Effector memory CD4-positive, alpha-beta T cell (primary cell): ENCODE measurements at regions not wholly inside any gene's neighbourhood (a gene's known extent, or its start where the extent isn't known, plus 50 kb on each side); places are given as distances from the start of the nearest gene placed in this dataset.

ENCODE experiments used
- DNase-seq, 3 donors: peaks; one replicate each; pipeline ENCODE4 v3.0.0-alpha.2; 2020
- H3K27ac ChIP-seq: 2 replicates; pipeline ENCODE4 v1.7.0; 2013; ENCODE audit warnings: mild to moderate bottlenecking, low read length, moderate library complexity; ENCODE audit not compliant: insufficient read depth, poor library complexity, severe bottlenecking
- H3K27me3 ChIP-seq: replicated peaks from 2 replicates; pipeline ENCODE4 v1.7.0; 2013; ENCODE audit warnings: mild to moderate bottlenecking, low read length; ENCODE audit not compliant: insufficient read depth, control insufficient read depth, poor library complexity, severe bottlenecking
- H3K36me3 ChIP-seq: 2 replicates; pipeline ENCODE4 v1.7.0; 2013; ENCODE audit warnings: mild to moderate bottlenecking, low read length, moderate library complexity; ENCODE audit not compliant: control insufficient read depth, insufficient read depth
- H3K4me1 ChIP-seq: 2 replicates; pipeline ENCODE4 v1.7.0; 2013; ENCODE audit warnings: low read length, mild to moderate bottlenecking; ENCODE audit not compliant: control insufficient read depth, insufficient read depth, poor library complexity, severe bottlenecking
- H3K4me3 ChIP-seq: 2 replicates; pipeline ENCODE4 v1.7.0; 2013; ENCODE audit warnings: low read length, low read depth, mild to moderate bottlenecking; ENCODE audit not compliant: insufficient read depth, poor library complexity, severe bottlenecking
- H3K9me3 ChIP-seq: 2 replicates; pipeline ENCODE4 v1.7.0; 2013; ENCODE audit warnings: mild to moderate bottlenecking, low read length, moderate library complexity; ENCODE audit not compliant: control insufficient read depth

DNA sequence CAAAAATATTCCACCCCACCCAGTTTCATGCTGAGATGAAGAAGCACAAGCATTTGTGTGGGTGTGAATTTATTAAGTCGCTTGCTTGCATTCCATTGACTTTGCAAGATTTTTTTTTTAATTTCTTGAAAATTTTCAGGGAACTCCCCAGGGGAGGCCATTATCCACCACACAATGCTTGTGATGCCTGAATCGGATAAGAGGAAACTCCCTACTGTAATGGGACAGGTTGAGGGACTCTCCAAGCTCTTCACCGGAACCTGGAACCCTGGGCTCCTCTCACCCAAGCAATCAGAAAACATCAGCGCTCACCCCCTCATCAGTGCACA lies 153.6 kb upstream of the ZMIZ1 start:
- Histone ChIP-seq H3K4me1 (no peaks in the 10 kb centered on the region), H3K27ac (no peak overlapping the region), H3K27me3 (no peaks in the 10 kb centered on the region), H3K4me3 (no peak overlapping the region), H3K9me3 (no peaks in the 10 kb centered on the region), H3K36me3 (no peaks in the 10 kb centered on the region)
- DNase-seq = no peak

DNA sequence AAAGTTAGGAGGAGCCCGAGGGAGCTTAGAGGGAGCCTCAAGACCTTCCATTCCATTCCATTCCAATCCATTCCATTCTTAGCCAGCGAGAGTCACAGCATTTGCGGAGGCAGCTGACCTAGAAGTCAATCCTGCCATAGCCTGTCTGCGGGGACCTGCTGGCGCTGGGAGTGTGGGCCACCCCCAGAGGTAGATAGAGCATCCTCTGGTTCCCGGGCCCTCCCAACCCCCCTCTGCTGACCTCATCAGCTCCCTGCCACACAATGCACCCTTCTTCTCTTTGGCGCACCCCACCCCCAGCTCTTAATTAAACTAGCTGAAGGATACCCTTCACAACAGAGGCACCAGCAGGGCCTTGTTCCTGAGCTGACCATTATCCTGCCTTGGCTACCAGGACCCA lies 152.5 kb upstream of the ZMIZ1 start:
- Histone ChIP-seq H3K27ac (no peak overlapping the region), H3K9me3 (no peaks in the 10 kb centered on the region), H3K4me1 (no peaks in the 10 kb centered on the region), H3K27me3 (no peaks in the 10 kb centered on the region), H3K4me3 (no peak overlapping the region), H3K36me3 (no peaks in the 10 kb centered on the region)
- DNase-seq = no peak

DNA sequence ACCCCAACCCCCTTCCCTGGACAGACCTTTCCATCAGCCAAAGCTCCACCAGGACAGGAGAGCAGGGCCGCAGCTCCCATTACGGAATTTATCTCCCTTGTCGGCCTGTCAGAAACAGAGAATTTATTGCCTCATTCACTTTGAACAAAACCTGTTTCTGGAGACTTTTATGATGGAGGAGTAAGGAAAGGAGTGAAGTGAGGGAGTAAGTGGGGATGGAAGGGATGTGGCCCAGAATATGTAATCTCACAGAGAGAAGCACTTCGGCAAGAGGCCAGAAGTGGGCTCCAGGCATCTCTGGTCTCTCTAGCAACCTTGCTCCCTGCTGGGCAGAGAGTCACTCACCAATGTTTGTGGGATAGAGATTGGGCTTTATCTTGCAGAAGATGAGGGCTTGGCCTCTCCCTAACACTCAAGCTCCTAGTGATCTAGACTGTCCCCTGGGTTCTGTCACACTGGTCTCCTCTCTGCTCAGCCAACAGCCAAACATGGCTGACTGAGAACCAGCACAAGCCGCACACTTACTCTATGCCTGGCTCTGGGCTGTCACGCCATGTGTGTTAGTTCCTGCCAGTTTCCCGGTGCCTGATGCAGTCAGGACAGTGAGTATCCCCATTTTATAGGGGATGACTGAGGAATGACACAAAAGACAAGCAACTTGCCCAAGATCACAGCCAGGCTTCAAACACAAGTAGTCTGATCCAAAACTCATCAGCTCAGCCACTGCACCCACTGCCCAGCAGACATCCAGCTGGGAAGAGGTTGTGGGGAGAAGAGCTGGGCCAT lies 149.4 kb upstream of the ZMIZ1 start:
- no peak for DNase-seq
- H3K4me3 ChIP-seq = no peak overlapping the region

DNA sequence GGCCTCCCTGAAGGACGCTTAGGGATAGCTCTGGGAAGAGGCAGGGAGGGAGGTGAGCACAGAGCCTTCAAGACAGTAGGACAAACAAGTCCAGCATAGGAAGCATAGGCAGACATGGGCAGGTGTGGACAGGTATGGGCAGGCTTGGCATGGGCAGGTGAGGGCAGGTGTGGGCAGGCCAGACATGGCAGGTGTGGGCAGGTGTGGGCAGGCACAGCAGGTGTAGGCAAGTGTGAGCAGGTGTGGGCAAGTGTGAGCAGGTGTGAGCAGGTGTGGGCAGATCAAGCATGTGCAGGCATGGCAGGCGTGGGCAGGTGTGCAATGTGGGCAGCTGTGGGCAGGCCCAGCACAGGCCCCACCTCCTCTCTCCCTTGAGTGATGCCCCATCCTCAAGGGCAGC lies 148.8 kb upstream of the ZMIZ1 start:
- Histone ChIP-seq H3K27me3 (no peaks in the 10 kb centered on the region), H3K4me1 (no peaks in the 10 kb centered on the region), H3K27ac (no peak overlapping the region), H3K36me3 (no peaks in the 10 kb centered on the region), H3K4me3 (no peak overlapping the region), H3K9me3 (no peaks in the 10 kb centered on the region)
- DNase-seq = no peak

More for the DNA sequence above, 149.4 kb upstream of the ZMIZ1 start:
- Histone ChIP-seq H3K27me3 (no peaks in the 10 kb centered on the region), H3K9me3 (no peaks in the 10 kb centered on the region), H3K27ac (no peak overlapping the region), H3K36me3 (no peaks in the 10 kb centered on the region), H3K4me1 (no peaks in the 10 kb centered on the region)

DNA sequence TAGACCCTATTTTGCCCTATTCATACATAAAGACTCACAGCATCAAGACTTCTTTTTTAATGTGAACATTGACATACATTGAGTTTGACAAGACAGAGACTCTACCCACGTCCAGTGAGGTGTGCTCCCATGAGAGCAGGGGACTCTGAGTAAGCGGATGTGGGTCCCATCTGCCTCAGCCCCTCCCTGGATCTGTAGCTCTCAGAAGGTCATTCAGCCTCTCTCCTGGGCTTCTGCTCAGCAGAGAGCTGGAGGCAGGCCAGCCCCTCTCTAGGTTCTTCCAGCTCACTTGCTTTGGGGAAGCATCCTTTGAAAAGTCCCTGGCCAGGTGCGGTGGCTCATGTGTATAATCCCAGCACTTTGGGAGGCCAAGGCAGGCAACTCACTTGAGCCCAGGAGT lies 146.9 kb upstream of the ZMIZ1 start:
- DNase-seq = no peak
- no peaks in the 10 kb centered on the region for H3K27me3 ChIP-seq
- no peak overlapping the region for H3K27ac ChIP-seq
- H3K9me3 ChIP-seq = no peaks in the 10 kb centered on the region
- H3K36me3 ChIP-seq = no peaks in the 10 kb centered on the region
- no peaks in the 10 kb centered on the region for H3K4me1 ChIP-seq
- H3K4me3 ChIP-seq = no peak overlapping the region

DNA sequence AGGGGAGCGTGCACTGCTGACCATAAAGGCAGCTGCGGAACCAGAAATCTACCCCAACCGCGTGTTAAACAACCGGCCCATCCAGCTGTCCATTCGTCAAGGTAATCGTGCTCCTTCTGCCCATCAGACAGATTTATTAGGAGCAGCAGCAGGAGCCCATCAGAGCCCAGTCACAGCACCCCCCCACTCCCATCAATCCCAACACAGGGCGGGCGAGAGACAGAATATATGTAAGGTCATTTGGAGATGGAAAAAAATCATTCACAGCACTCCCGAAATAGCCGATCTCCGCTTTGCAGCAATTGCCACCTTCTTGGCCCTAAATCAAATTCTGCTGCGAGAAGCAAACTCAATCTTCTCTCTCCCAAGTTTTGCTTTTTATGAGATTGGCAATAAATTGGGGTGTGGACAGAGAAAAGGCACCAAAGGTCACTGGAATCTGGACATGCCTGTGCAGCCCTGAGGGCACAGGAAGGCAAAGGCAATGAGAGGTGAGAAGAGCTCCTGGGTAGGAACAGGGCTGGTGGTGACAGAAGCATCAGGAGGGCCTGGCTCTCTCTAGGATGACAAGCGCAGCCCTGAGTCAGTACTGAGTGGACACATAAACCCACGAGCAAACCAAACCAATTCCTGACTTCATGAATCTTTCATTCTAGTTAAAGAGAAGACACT lies 145.0 kb upstream of the ZMIZ1 start:
- Histone ChIP-seq H3K36me3 (no peaks in the 10 kb centered on the region), H3K27me3 (no peaks in the 10 kb centered on the region), H3K4me3 (no peak overlapping the region), H3K9me3 (no peaks in the 10 kb centered on the region), H3K27ac (no peak overlapping the region), H3K4me1 (no peaks in the 10 kb centered on the region)
- no peak for DNase-seq

DNA sequence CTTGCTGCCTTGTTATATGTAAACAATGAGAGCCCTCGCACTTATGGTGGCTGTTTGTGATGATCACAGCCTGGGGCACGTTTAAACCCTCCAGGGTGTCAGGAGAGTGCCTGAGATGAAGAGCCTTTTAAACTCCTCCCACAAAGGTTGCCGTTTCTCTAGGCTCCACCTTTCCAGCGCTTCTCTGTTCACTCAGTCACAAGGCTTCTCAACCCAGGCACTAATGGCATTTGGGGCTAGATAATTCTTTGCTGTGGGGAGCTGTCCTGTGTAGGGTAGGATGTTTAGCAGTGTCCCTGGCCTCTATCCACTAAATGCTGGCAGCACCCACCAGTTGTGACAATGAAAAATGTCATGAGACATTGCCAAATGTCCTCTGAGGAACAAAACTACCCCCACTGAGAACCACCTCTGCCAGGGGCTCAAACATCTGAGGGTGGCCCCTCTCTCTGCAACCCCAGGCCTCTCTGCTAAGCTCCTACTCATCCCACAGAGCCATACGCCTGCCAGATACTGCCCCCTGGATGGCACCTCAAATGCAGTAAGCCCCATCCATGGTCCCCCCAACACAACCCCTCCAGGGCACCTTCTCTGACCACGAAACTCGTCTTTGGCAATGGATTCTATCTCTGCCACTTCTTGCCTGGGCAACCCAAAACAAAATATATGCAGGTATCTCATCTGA lies 144.3 kb upstream of the ZMIZ1 start:
- H3K36me3 ChIP-seq = no peaks in the 10 kb centered on the region
- no peaks in the 10 kb centered on the region for H3K9me3 ChIP-seq
- H3K27ac ChIP-seq = no peak overlapping the region
- H3K27me3 ChIP-seq = no peaks in the 10 kb centered on the region
- DNase-seq = no peak
- H3K4me1 ChIP-seq = no peaks in the 10 kb centered on the region
- H3K4me3 ChIP-seq = no peak overlapping the region

DNA sequence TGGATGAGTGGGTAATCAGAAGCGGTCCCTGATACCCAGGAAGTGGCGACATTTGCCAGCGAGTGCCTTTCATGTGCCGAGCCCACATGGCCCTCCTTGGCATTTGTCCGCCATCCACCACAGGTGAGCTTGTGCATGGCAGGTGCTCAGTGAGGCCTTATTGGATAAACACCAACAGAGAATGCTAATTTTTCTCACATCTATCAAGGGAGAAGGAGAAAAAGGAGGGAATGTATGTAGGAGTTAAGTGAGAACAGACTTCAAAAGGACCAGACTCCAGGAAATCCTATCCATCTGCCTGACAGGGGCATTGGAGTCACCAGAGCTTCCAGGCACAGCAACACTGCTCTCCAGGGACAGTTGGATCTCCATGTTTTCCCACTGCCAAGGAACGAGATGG lies 143.5 kb upstream of the ZMIZ1 start:
- H3K4me3 ChIP-seq = no peak overlapping the region
- H3K9me3 ChIP-seq = no peaks in the 10 kb centered on the region
- DNase-seq = no peak
- no peak overlapping the region for H3K27ac ChIP-seq
- H3K4me1 ChIP-seq = no peaks in the 10 kb centered on the region
- no peaks in the 10 kb centered on the region for H3K36me3 ChIP-seq
- no peaks in the 10 kb centered on the region for H3K27me3 ChIP-seq

DNA sequence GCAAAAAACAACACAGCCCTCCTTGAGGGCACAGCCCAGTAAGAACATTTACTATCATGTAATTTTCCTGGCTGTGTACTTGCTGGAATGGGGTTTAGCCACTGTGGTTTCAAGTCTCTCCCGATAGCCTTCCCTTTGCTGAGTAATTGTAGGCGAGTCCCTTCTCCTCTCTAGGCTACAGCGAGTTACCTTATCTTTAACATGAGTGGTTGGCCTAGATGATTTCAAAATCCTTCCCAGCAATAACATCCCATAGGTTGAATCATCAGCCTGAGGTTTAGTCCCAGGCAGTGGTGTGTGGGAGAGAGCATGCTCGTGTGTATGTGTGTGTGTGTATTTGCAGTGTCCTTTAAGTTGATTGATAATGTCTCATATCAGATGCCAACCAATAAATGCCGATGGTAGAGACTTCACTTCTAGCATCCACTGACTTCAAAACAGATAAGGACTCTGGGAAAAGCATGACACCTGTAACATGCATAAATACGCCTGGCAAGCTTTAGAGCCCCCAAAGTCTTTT lies 142.9 kb upstream of the ZMIZ1 start:
- no peak for DNase-seq
- Histone ChIP-seq H3K27me3 (no peaks in the 10 kb centered on the region), H3K27ac (no peak overlapping the region), H3K36me3 (no peaks in the 10 kb centered on the region), H3K4me1 (no peaks in the 10 kb centered on the region), H3K4me3 (no peak overlapping the region), H3K9me3 (no peaks in the 10 kb centered on the region)
